Caco-2 (cell line): ENCODE measurements at regions not wholly inside any gene's neighbourhood (a gene's known extent, or its start where the extent isn't known, plus 50 kb on each side); places are given as distances from the start of the nearest gene placed in this dataset.
"Not testable (repeated sequence)": the region's sequence is repeated elsewhere in the genome, so short reads cannot be mapped to it uniquely, and the experiment has no call there.

Experiments
- BruUV-seq: library from RNA; stranded (reverse); fragments of 400-500 nt; replicated peaks from 2 replicates; lab custom pipeline; 2021; lab: Mats Ljungman, UMichigan
- CTCF ChIA-PET: fragments of 300-600 bp; sonication (Branson Sonifier 250); formaldehyde crosslinking; loops from one replicate; lab custom pipeline; 2022; ENCODE audit warnings: antibody characterized with exemption; lab: Charles Lee
- POLR2A ChIA-PET: fragments of 300-600 bp; sonication (Branson Sonifier 250); formaldehyde crosslinking; loops from one replicate; lab custom pipeline; 2022; ENCODE audit warnings: antibody characterized with exemption; lab: Charles Lee
- DNase-seq, 2 experiments: peaks; one replicate each; pipeline versions ENCODE4 v3.0.0 to v3.0.0-alpha.2; 2020 to 2022
- H3K27me3 ChIP-seq: replicated peaks from 2 replicates; pipeline ENCODE4 v1.6.0; 2011; ENCODE audit warnings: low read length; ENCODE audit not compliant: control insufficient read depth, insufficient read depth
- H3K36me3 ChIP-seq: 2 replicates; pipeline ENCODE4 v1.5.1; 2011; ENCODE audit warnings: low read length; ENCODE audit not compliant: control insufficient read depth, insufficient read depth
- H3K4me1 ChIP-seq: fragments of 250-450 bp; sonication (Bioruptor Pico); 2 replicates; pipeline ENCODE4 v1.5.1; 2020; ENCODE audit warnings: mild to moderate bottlenecking
- H3K4me3 ChIP-seq: 2 replicates; pipeline ENCODE4 v1.5.1; 2011; ENCODE audit warnings: low read depth, mild to moderate bottlenecking, control low read depth, low read length
- H3K9me3 ChIP-seq: fragments of 250-450 bp; sonication (Bioruptor Pico); 2 replicates; pipeline ENCODE4 v1.5.1; 2020; ENCODE audit warnings: mild to moderate bottlenecking, moderate library complexity
- H3K27ac Mint-ChIP-seq: one replicate; pipeline ENCODE4 v1.8.0; 2022; ENCODE audit warnings: mixed read lengths; ENCODE audit not compliant: unreplicated experiment
- H3K27me3 Mint-ChIP-seq: one replicate; pipeline ENCODE4 v1.8.0; 2022; ENCODE audit warnings: mixed read lengths; ENCODE audit not compliant: insufficient read depth, unreplicated experiment
- H3K36me3 Mint-ChIP-seq: one replicate; pipeline ENCODE4 v1.8.0; 2022; ENCODE audit warnings: mild to moderate bottlenecking, mixed read lengths; ENCODE audit not compliant: insufficient read depth, unreplicated experiment
- H3K4me1 Mint-ChIP-seq: one replicate; pipeline ENCODE4 v1.8.0; 2022; ENCODE audit warnings: low read depth, mixed read lengths; ENCODE audit not compliant: unreplicated experiment
- H3K4me3 Mint-ChIP-seq: one replicate; pipeline ENCODE4 v1.8.0; 2022; ENCODE audit warnings: mild to moderate bottlenecking, moderate library complexity, mixed read lengths; ENCODE audit not compliant: unreplicated experiment
- H3K9me3 Mint-ChIP-seq: one replicate; pipeline ENCODE4 v1.8.0; 2022; ENCODE audit warnings: mixed read lengths; ENCODE audit not compliant: unreplicated experiment
- CTCF ChIP-seq, 2 experiments: fragments of 200-600 bp in 1 of 2; IDR thresholded peaks; 1 replicate in 1 of 2; 2 replicates in 1 of 2; pipeline versions ENCODE4 v1.5.1 to v1.8.0; 2011 to 2022; ENCODE audit warnings: antibody characterized with exemption in 1 of 2, control low read depth in 1 of 2, inconsistent platforms in 1 of 2, low read depth in 1 of 2, low read length in 1 of 2, mild to moderate bottlenecking in 1 of 2, moderate library complexity in 1 of 2; ENCODE audit not compliant: insufficient read depth in 1 of 2, severe bottlenecking in 1 of 2, unreplicated experiment in 1 of 2
- intact Hi-C: fragments of 100-400 bp; cut with micrococcal nuclease; formaldehyde crosslinking; loops from one replicate; pipeline ENCODE4 v1.10.0; 2022; ENCODE audit not compliant: unreplicated experiment

- Histone ChIP-seq H3K36me3 (no peaks in the 10 kb centered on the region), H3K4me1 (no peaks in the 10 kb centered on the region), H3K4me3 (no peak overlapping the region), H3K27me3 (no peaks in the 10 kb centered on the region), H3K9me3 (no peaks in the 10 kb centered on the region)
- Mint-ChIP-seq H3K4me1 (peaks cover 17% of the 10 kb centered on the region), H3K27ac (no peak overlapping the region), H3K36me3 (no peaks in the 10 kb centered on the region), H3K4me3 (no peak overlapping the region), H3K9me3 (no peaks in the 10 kb centered on the region), H3K27me3 (no peaks in the 10 kb centered on the region)
- POLR2A ChIA-PET = no interaction called here
- no TSS peak for BruUV-seq
- TF ChIP-seq CTCF (IDR thresholded peaks at IDR 0.05; ENCODE audit: insufficient read depth in 1 of 2, low read depth in 1 of 2, low read length in 1 of 2, severe bottlenecking in 1 of 2, unreplicated experiment in 1 of 2) = no peak
- no peak for DNase-seq
- CTCF ChIA-PET = interaction anchor here (0.7 kb wide), 1 partner anchor 19 kb away, joined by 3 read pairs; no protein-coding TSS in a partner anchor
- intact Hi-C loops = no loop called here
Observed at GRCh38 chr17:30580916-30581315, 103.7 kb downstream of the GOSR1 start.

- H3K9me3 ChIP-seq = no peaks in the 10 kb centered on the region
- Mint-ChIP-seq H3K4me1 (peaks cover 14% of the 10 kb centered on the region), H3K36me3 (no peaks in the 10 kb centered on the region), H3K27me3 (no peaks in the 10 kb centered on the region), H3K27ac (no peak overlapping the region), H3K4me3 (no peak overlapping the region), H3K9me3 (no peaks in the 10 kb centered on the region)
- no peak overlapping the region for H3K4me3 ChIP-seq
- intact Hi-C loops = no loop called here
- no peaks in the 10 kb centered on the region for H3K27me3 ChIP-seq
- H3K36me3 ChIP-seq = no peaks in the 10 kb centered on the region
- POLR2A ChIA-PET = no interaction called here
- CTCF ChIA-PET = no interaction called here
- no peaks in the 10 kb centered on the region for H3K4me1 ChIP-seq
- no TSS peak for BruUV-seq
- no peak for TF ChIP-seq CTCF (IDR thresholded peaks at IDR 0.05; ENCODE audit: insufficient read depth in 1 of 2, low read depth in 1 of 2, low read length in 1 of 2, severe bottlenecking in 1 of 2, unreplicated experiment in 1 of 2)
- DNase-seq = no peak
Observed at GRCh38 chr17:30579610-30580315, 102.6 kb downstream of the GOSR1 start.

GRCh38 chr17:30578015-30578717 lies 101.0 kb downstream of the GOSR1 start:
- H3K27me3 Mint-ChIP-seq, H3K36me3 ChIP-seq, H3K4me3 Mint-ChIP-seq, DNase-seq, H3K4me3 ChIP-seq, CTCF ChIA-PET, intact Hi-C loops, H3K27ac Mint-ChIP-seq, H3K9me3 ChIP-seq, BruUV-seq, H3K9me3 Mint-ChIP-seq, H3K36me3 Mint-ChIP-seq, H3K4me1 ChIP-seq, POLR2A ChIA-PET, H3K27me3 ChIP-seq, H3K4me1 Mint-ChIP-seq: not testable (repeated sequence)
